ENCODE measurements at regions not wholly inside any gene's neighbourhood (a gene's known extent, or its start where the extent isn't known, plus 50 kb on each side); places are given as distances from the start of the nearest gene placed in this dataset.

DNA sequence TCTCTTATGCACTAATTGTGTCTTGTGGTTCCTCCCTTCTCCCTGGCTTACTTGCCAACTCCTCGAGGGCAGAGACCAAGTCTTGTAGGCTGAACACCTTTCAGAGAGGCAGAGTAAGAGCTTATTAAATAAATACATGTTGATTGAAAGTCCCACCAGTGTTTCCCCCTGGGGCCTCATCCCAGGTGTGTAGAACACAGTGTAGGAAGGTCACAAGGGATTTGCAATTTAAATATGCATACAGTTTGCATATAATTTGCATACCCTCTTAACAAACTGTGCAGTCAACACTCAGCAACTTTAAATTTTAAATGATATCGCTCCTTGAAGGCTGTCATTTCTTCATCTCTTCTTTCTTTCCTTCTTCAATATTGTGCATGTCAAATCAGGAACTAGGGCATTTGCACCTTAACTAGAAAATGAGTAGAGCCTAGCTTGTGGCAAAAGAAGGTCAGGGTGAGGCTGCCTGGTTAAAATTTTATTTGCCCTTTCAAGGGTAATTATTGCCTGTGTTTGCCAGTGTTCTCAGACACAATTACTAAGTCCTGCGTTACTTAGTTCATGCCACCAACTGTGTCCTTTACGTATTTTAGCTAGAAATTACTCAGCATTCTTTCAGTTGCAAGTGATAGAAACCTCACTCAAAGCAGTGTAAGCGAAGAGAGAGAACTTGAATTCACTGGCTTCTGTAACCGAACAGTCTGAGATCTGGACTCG is 465.7 kb downstream of the HAPSTR1 start:
- no peak for TF ChIP-seq CTCF (IDR thresholded peaks at IDR 0.05; ENCODE audit: insufficient read depth, low read depth, low read length)
- H3K4me3 ChIP-seq (ENCODE audit: low read depth, low read length) = no peak overlapping the region
- DNase-seq (ENCODE audit: low read depth) = no peak

GRCh38 chr16:9557713-9558112 is 466.3 kb downstream of the HAPSTR1 start:
- no peak overlapping the region for H3K4me3 ChIP-seq (ENCODE audit: low read depth, low read length)
- no peak for TF ChIP-seq CTCF (IDR thresholded peaks at IDR 0.05; ENCODE audit: insufficient read depth, low read depth, low read length)
- DNase-seq (ENCODE audit: low read depth) = no peak

DNA sequence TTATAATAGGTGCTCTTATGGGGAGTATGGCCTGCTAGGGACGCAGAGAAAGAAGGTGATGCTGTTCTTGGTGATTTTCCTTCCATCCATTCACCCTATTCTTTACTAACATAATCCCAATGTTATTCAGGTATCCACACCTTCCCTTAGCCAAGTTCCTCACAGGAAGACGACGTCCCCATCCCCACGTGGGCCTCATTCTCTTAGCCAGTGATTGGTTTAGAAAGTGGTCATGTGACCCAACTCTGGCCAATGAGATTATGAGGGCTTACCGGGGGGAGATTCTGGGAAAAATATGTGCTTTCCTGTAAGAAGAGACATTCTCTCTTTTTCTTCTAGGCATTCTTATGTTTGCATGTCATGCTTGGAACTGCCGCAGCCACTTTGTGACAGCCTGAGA is 474.7 kb downstream of the HAPSTR1 start:
- no peak overlapping the region for H3K4me3 ChIP-seq (ENCODE audit: low read depth, low read length)
- TF ChIP-seq CTCF (IDR thresholded peaks at IDR 0.05; ENCODE audit: insufficient read depth, low read depth, low read length) = no peak
- no peak for DNase-seq (ENCODE audit: low read depth)

GRCh38 chr16:9567666-9568065 is 476.2 kb downstream of the HAPSTR1 start:
- no peak for DNase-seq (ENCODE audit: low read depth)
- H3K4me3 ChIP-seq (ENCODE audit: low read depth, low read length) = no peak overlapping the region
- no peak for TF ChIP-seq CTCF (IDR thresholded peaks at IDR 0.05; ENCODE audit: insufficient read depth, low read depth, low read length)

DNA sequence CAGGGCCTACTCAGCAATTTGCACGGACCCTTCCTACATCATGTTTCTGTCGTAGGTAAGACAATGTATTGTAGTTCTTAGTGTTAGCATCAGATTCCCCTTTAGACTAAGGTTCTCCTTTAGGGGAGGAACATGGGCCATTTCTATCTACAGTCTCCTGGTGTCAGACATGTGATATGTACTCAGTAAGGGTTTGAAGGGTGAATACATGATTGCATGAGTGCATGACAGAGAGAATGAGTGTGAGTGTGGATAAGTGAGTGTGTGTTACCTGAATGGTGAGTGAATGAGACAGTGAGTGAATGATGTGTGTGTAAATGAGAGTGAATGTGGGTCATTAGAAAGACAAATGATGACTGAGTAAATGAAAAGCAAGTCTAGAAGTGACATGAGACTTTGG is 476.8 kb downstream of the HAPSTR1 start:
- TF ChIP-seq CTCF (IDR thresholded peaks at IDR 0.05; ENCODE audit: insufficient read depth, low read depth, low read length) = no peak
- DNase-seq (ENCODE audit: low read depth) = no peak
- no peak overlapping the region for H3K4me3 ChIP-seq (ENCODE audit: low read depth, low read length)

DNA sequence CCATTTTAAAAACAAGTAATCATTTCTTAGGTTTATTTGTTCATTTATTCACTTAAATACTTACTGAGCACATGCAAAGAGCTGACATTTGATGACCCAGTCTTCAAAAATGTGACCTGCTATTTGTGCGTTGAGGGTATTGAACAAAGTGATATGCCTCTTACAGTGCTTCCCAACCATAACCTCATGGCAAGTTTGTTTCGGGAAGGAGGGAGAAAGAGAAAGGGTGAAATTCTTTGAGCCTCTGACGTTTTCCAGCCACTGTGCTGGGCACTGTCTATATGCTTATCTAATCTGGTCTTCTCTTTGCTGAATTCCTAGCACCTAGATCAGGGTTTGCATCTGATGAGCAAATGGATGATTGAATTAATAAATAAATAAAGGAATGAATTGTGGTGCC is 479.1 kb downstream of the HAPSTR1 start:
- TF ChIP-seq CTCF (IDR thresholded peaks at IDR 0.05; ENCODE audit: insufficient read depth, low read depth, low read length) = no peak
- no peak overlapping the region for H3K4me3 ChIP-seq (ENCODE audit: low read depth, low read length)
- no peak for DNase-seq (ENCODE audit: low read depth)

DNA sequence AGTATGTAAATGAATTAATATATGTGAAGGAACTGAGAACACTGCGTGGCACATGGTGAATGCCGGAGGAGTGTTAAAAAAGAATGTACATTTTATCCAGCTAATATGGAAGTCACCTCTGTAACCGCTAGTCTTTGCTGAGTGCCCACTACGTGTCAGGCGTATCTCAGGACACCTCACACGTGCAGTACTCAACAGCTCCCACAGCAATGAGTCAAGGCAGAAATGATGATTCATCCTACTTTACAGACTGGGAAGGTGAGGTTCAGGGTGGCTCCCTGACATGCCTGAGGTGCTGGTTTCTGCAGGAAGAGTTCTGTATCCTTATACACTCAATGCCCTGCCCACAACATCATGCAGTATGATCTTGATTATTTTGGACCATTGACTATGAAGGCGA is 487.0 kb downstream of the HAPSTR1 start:
- no peak overlapping the region for H3K4me3 ChIP-seq (ENCODE audit: low read depth, low read length)
- no peak for TF ChIP-seq CTCF (IDR thresholded peaks at IDR 0.05; ENCODE audit: insufficient read depth, low read depth, low read length)
- DNase-seq (ENCODE audit: low read depth) = no peak

Data from fibroblast of villous mesenchyme (primary cell).